SK-N-SH treated with all-trans-retinoic acid at 6 μM for 48 hours (cell line): ENCODE measurements at regions not wholly inside any gene's neighbourhood (a gene's known extent, or its start where the extent isn't known, plus 50 kb on each side); places are given as distances from the start of the nearest gene placed in this dataset.

Experiments used
- ATAC-seq: fragments of 200-7000 bp; cut with Tn5 transposase; 3 replicates; pipeline ENCODE4 v1.9.1; 2020; ENCODE audit warnings: mild to moderate bottlenecking, moderate library complexity
- ARNTL ChIP-seq: fragments of 450-650 bp; formaldehyde crosslinking; IDR thresholded peaks from 2 replicates; pipeline ENCODE4 v1.5.0; 2020; ENCODE audit warnings: low read depth, mild to moderate bottlenecking, moderate library complexity, borderline replicate concordance
- BACH2 ChIP-seq: fragments of 250-450 bp; sonication (Bioruptor Pico); IDR thresholded peaks from 2 replicates; pipeline ENCODE4 v1.9.0; 2021; ENCODE audit warnings: mild to moderate bottlenecking, borderline replicate concordance
- CSDC2 ChIP-seq: fragments of 250-450 bp; sonication (Bioruptor Pico); IDR thresholded peaks from 2 replicates; pipeline ENCODE4 v1.5.0; 2020; ENCODE audit warnings: mild to moderate bottlenecking, moderate library complexity
- CSRNP3 ChIP-seq: fragments of 250-450 bp; sonication (Bioruptor Pico); IDR thresholded peaks from 2 replicates; pipeline ENCODE4 v1.5.1; 2021; ENCODE audit warnings: mild to moderate bottlenecking, moderate library complexity
- ESRRG ChIP-seq: fragments of 250-450 bp; sonication (Bioruptor Pico); IDR thresholded peaks from 2 replicates; pipeline ENCODE4 v1.6.1; 2021; ENCODE audit warnings: mild to moderate bottlenecking
- GLIS3 ChIP-seq: fragments of 250-450 bp; sonication (Bioruptor Pico); IDR thresholded peaks from 2 replicates; pipeline ENCODE4 v1.5.0; 2020; ENCODE audit warnings: mild to moderate bottlenecking, moderate library complexity
- ISL1 ChIP-seq: fragments of 250-450 bp; sonication (Bioruptor Pico); IDR thresholded peaks from 2 replicates; pipeline ENCODE4 v2.1.2; 2022; ENCODE audit warnings: mild to moderate bottlenecking, moderate library complexity
- OSR1 ChIP-seq: fragments of 250-450 bp; sonication (Bioruptor Pico); IDR thresholded peaks from 2 replicates; pipeline ENCODE4 v1.8.0; 2022; ENCODE audit warnings: moderate library complexity, mild to moderate bottlenecking, inconsistent platforms
- PPARA ChIP-seq: fragments of 250-450 bp; sonication (Bioruptor Pico); IDR thresholded peaks from 2 replicates; pipeline ENCODE4 v1.5.0; 2020; ENCODE audit warnings: mild to moderate bottlenecking, borderline replicate concordance
- RARB ChIP-seq: fragments of 250-450 bp; sonication (Bioruptor Pico); IDR thresholded peaks from 2 replicates; pipeline ENCODE4 v1.8.0; 2021; ENCODE audit warnings: mild to moderate bottlenecking, moderate library complexity
- TCF4 ChIP-seq: fragments of 250-450 bp; sonication (Bioruptor Pico); IDR thresholded peaks from 2 replicates; pipeline ENCODE4 v1.8.0; 2021; ENCODE audit warnings: mild to moderate bottlenecking, moderate library complexity, borderline replicate concordance
- TOX ChIP-seq: fragments of 250-450 bp; sonication (Bioruptor Pico); IDR thresholded peaks from 2 replicates; pipeline ENCODE4 v1.8.0; 2021; ENCODE audit warnings: mild to moderate bottlenecking, moderate library complexity, borderline replicate concordance
- TSHZ2 ChIP-seq: fragments of 250-450 bp; sonication (Bioruptor Pico); IDR thresholded peaks from 2 replicates; pipeline ENCODE4 v1.5.0; 2020; ENCODE audit warnings: mild to moderate bottlenecking, moderate library complexity
- ZC3H10 ChIP-seq: fragments of 250-450 bp; sonication (Bioruptor Pico); IDR thresholded peaks from 2 replicates; pipeline ENCODE4 v1.5.1; 2021; ENCODE audit warnings: mild to moderate bottlenecking, moderate library complexity
- ZFP3 ChIP-seq: fragments of 250-450 bp; sonication (Bioruptor Pico); IDR thresholded peaks from 2 replicates; pipeline ENCODE4 v1.5.0; 2020; ENCODE audit warnings: mild to moderate bottlenecking, moderate library complexity
- ZFP30 ChIP-seq: fragments of 450-650 bp; formaldehyde crosslinking; IDR thresholded peaks from 2 replicates; pipeline ENCODE4 v1.5.0; 2022; ENCODE audit warnings: mild to moderate bottlenecking, moderate library complexity
- ZNF565 ChIP-seq: fragments of 450-650 bp; formaldehyde crosslinking; conservative IDR thresholded peaks from 2 replicates; pipeline ENCODE4 v1.5.0; 2020; ENCODE audit warnings: low read depth, mild to moderate bottlenecking, moderate library complexity
- ZNF70 ChIP-seq: fragments of 450-650 bp; formaldehyde crosslinking; IDR thresholded peaks from 2 replicates; pipeline ENCODE4 v1.5.0; 2020; ENCODE audit warnings: mild to moderate bottlenecking, moderate library complexity
- ZNF8 ChIP-seq: fragments of 450-650 bp; formaldehyde crosslinking; IDR thresholded peaks from 2 replicates; pipeline ENCODE4 v1.5.0; 2020; ENCODE audit warnings: mild to moderate bottlenecking, moderate library complexity
- TF ChIP-seq, protein P1 (sequence below): fragments of 250-450 bp; sonication (Bioruptor Pico); IDR thresholded peaks from 2 replicates; pipeline ENCODE4 v1.8.0; 2020; ENCODE audit warnings: mild to moderate bottlenecking, moderate library complexity, borderline replicate concordance
- TF ChIP-seq, protein P2 (sequence below): fragments of 250-450 bp; sonication (Bioruptor Pico); IDR thresholded peaks from 2 replicates; pipeline ENCODE4 v1.5.1; 2020; ENCODE audit warnings: low read depth, mild to moderate bottlenecking, moderate library complexity

DNA sequence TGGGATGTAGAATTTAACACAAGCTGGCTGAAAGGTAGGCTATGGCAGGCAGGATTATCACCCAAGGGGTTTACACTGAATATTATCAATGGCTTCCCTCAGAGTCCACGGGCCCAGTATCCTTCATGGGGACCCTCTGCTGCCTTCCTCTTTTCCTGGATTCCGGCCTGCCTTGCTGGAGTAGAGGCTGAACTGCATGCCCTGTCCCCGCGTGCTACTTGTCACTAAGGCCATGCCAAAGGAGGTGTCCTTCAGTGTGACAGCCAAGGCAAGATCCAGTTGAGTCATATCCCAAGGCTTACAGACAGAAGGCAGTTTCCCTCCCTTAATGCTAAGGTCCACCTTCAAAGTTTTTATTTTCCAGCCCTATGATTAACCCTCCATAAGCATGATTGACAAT lies 156.3 kb downstream of the CYP26B1 start:
- no peak for TF ChIP-seq ZFP30
- no peak for ATAC-seq

GRCh38 chr2:71990826-71991225 lies 156.8 kb downstream of the CYP26B1 start:
- ATAC-seq: no peak
- TF ChIP-seq CSDC2 (CRISPR knock-in tag) (no peak), ZNF70 (CRISPR knock-in tag) (no peak), ZNF8 (CRISPR knock-in tag) (no peak), ISL1 (no peak), TSHZ2 (CRISPR knock-in tag) (no peak), TCF4 (CRISPR knock-in tag) (no peak), ZFP30 (no peak), OSR1 (CRISPR knock-in tag) (no peak), PPARA (no peak), TOX (CRISPR knock-in tag) (no peak), ZNF565 (no peak), CSRNP3 (CRISPR knock-in tag) (no peak), RARB (CRISPR knock-in tag) (no peak), ARNTL (no peak), BACH2 (CRISPR knock-in tag) (no peak), ESRRG (CRISPR knock-in tag) (no peak)
- TF ChIP-seq, protein P1, sequence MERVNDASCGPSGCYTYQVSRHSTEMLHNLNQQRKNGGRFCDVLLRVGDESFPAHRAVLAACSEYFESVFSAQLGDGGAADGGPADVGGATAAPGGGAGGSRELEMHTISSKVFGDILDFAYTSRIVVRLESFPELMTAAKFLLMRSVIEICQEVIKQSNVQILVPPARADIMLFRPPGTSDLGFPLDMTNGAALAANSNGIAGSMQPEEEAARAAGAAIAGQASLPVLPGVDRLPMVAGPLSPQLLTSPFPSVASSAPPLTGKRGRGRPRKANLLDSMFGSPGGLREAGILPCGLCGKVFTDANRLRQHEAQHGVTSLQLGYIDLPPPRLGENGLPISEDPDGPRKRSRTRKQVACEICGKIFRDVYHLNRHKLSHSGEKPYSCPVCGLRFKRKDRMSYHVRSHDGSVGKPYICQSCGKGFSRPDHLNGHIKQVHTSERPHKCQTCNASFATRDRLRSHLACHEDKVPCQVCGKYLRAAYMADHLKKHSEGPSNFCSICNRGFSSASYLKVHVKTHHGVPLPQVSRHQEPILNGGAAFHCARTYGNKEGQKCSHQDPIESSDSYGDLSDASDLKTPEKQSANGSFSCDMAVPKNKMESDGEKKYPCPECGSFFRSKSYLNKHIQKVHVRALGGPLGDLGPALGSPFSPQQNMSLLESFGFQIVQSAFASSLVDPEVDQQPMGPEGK (CRISPR knock-in tag): no peak
- TF ChIP-seq, protein P2, sequence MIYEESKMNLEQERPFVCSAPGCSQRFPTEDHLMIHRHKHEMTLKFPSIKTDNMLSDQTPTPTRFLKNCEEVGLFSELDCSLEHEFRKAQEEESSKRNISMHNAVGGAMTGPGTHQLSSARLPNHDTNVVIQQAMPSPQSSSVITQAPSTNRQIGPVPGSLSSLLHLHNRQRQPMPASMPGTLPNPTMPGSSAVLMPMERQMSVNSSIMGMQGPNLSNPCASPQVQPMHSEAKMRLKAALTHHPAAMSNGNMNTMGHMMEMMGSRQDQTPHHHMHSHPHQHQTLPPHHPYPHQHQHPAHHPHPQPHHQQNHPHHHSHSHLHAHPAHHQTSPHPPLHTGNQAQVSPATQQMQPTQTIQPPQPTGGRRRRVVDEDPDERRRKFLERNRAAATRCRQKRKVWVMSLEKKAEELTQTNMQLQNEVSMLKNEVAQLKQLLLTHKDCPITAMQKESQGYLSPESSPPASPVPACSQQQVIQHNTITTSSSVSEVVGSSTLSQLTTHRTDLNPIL (CRISPR knock-in tag): no peak

GRCh38 chr2:71990122-71990521 lies 157.5 kb downstream of the CYP26B1 start:
- TF ChIP-seq OSR1 (CRISPR knock-in tag) (no peak), ESRRG (CRISPR knock-in tag) (no peak), CSRNP3 (CRISPR knock-in tag) (no peak), BACH2 (CRISPR knock-in tag) (no peak), RARB (CRISPR knock-in tag) (no peak), ZNF8 (CRISPR knock-in tag) (no peak), ISL1 (no peak), GLIS3 (CRISPR knock-in tag) (no peak), PPARA (no peak), ZNF70 (CRISPR knock-in tag) (no peak), ZFP3 (CRISPR knock-in tag) (no peak), CSDC2 (CRISPR knock-in tag) (no peak), TOX (CRISPR knock-in tag) (no peak), TSHZ2 (CRISPR knock-in tag) (no peak), ARNTL (no peak), ZC3H10 (CRISPR knock-in tag) (no peak), TCF4 (CRISPR knock-in tag) (no peak)
- ATAC-seq: no peak
